ENCODE measurements at regions not wholly inside any gene's neighbourhood (a gene's known extent, or its start where the extent isn't known, plus 50 kb on each side); places are given as distances from the start of the nearest gene placed in this dataset.

- DNase-seq, result no peak
Observed at GRCh38 chr7:46215987-46216567, 295.0 kb upstream of the IGFBP3 start.

- no peak for DNase-seq
Observed at GRCh38 chr7:46214526-46214925, 293.5 kb upstream of the IGFBP3 start.

- no peak for DNase-seq
Observed at GRCh38 chr7:46213154-46213537, 292.1 kb upstream of the IGFBP3 start.

- DNase-seq, result no peak
Observed at GRCh38 chr7:46212425-46213153, 291.5 kb upstream of the IGFBP3 start.

- no peak for DNase-seq
Observed at GRCh38 chr7:46210467-46210866, 289.4 kb upstream of the IGFBP3 start.

- no peak for DNase-seq
Observed at GRCh38 chr7:46209611-46210388, 288.7 kb upstream of the IGFBP3 start.

DNA sequence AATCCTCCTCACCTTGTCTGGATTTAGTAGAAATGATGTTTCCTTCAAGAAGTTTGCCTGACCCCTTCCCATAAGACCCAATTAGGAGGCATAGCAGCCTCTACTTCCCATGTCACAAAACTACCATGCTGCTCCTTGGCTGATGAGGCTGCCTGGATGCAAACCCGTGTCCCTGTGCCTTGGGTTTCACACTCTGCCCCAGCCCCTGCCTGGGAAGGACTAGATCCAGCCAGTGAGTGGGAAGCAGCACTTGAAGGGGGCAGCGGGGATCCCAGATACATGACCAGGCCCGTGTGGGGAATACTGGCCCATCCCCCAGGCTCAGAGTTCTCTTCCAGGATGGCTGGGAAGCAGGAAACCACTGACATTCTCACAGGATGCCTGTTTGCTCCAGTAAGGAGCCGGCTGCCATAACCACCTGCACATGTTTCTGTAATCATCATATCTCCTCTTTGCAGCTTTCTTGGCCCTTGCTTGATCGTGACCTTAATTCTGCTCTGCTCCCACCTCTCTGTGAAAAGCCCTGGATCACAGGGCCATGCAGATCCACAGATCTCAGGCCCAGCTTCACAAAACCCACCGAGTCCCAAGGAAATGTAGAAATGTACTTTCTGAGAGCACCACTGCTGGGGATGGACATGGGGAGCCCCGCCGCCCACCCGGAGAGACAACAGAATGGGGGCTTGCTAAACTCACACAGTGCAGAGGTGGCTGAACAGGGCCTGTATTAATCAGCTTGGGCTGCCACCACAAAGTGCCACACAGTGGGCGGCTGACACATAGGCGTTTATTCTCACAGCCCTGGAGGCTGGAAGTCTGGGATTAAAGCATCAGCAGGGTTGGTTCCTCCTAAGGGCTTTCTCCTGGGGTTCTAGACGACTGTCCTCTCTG lies 287.8 kb upstream of the IGFBP3 start:
- DNase-seq, result no peak

GRCh38 chr7:46207931-46208634 lies 287.0 kb upstream of the IGFBP3 start:
- no peak for DNase-seq

- no peak for DNase-seq
Observed at GRCh38 chr7:46206476-46207060, 285.5 kb upstream of the IGFBP3 start.

GRCh38 chr7:46205478-46205877 lies 284.4 kb upstream of the IGFBP3 start:
- DNase-seq, result no peak

- no peak for DNase-seq
Observed at GRCh38 chr7:46203926-46204325, 282.9 kb upstream of the IGFBP3 start.

DNA sequence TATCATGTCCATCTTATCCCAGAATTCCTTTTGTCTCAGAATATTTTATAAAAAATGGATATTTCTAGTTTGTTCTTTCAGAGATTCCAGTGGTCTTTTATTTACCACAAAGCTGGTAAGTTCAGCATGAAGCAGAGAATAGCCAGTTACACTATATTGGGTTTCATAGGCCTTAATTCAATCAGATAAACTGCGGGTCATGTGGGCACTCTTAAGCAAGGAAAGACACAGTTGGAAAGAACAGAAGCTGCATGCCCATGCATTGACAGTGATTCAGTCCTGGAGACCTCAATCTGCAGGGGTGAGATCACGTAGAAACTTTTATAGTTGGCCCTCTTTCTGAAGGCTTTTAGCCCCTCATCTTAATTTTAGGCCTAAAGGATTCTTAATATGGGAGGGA lies 281.3 kb upstream of the IGFBP3 start:
- no peak for DNase-seq

- DNase-seq, result no peak
Observed at GRCh38 chr7:46201961-46202360, 280.9 kb upstream of the IGFBP3 start.

DNA sequence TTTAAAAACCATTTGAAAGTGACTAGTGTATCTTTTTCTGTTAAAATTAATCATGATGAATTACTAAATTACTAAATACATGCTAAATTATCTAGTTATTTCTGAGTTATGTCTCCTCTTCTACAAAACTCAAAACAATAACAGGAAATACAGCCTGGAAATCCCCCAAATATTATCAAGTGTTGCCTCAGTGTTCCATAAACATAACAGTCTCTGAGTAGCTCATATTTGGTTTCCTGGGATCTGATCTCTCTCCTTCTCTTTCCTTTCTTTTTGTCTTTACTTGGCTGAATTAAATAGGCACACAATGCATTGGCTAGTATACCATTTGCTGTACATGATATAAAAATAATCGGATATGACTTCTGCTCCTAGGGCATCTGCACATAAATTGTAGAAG lies 277.6 kb upstream of the IGFBP3 start:
- DNase-seq, result no peak

GRCh38 chr7:46197785-46198540 lies 276.9 kb upstream of the IGFBP3 start:
- DNase-seq, result no peak

DNA sequence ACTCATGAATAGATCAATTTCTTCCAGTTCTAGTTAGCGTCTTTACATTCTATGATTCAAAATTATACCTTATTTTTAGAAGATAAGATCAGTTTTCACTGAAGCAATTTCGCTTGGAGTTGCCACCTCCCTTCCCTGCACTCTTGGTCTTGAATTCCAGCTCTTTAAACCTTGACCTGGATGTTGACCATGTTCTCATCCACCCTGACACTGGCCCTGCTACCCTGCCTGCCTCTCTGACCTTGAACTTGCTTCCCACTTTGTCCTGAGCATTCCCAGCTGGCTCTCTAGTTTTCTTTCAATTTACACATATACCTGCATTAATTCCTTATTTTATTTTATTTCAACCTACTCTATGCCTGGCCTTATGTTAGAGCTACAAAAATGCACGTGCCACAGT lies 274.9 kb upstream of the IGFBP3 start:
- DNase-seq, result no peak

- no peak for DNase-seq
Observed at GRCh38 chr7:46192271-46192670, 271.2 kb upstream of the IGFBP3 start.

- no peak for DNase-seq
Observed at GRCh38 chr7:46191776-46192175, 270.7 kb upstream of the IGFBP3 start.

GRCh38 chr7:46191296-46191695 lies 270.2 kb upstream of the IGFBP3 start:
- no peak for DNase-seq

- no peak for DNase-seq
Observed at GRCh38 chr7:46189255-46189790, 268.3 kb upstream of the IGFBP3 start.

DNA sequence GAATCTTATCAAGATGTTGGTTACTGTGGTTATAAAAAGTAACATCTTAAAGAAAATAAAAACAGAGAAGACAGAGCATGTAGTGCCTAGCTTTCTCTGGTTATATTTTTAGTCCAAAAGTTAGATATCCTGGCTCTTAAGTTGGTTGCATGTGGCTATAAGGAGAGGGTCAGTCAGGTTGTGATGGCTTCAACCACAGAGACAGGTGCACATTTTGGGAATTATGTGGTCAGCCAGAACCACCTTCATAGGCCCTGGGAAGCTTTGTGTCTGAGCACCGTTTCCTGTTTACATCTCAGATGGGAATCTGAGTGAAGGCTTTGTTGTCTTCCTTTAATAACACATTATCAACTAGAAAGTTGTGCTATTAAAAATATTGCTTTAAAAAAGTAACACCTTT lies 265.1 kb upstream of the IGFBP3 start:
- DNase-seq, result no peak
